Endodermal cell (in vitro differentiated cells): ENCODE measurements at regions not wholly inside any gene's neighbourhood (a gene's known extent, or its start where the extent isn't known, plus 50 kb on each side); places are given as distances from the start of the nearest gene placed in this dataset.
A peak's percentile ranks its signal among the peaks of the same experiment; 100 is the strongest.

Experiments
- DNase-seq: peaks from one replicate; pipeline ENCODE4 v3.0.0-alpha.2; 2017
- H3K27ac ChIP-seq: 2 replicates; pipeline ENCODE4 v1.5.1; 2013; ENCODE audit warnings: mild to moderate bottlenecking, low read depth, low read length, moderate library complexity
- H3K27me3 ChIP-seq: 2 replicates; pipeline ENCODE4 v1.6.1; 2013; ENCODE audit warnings: mild to moderate bottlenecking, low read length, moderate library complexity; ENCODE audit not compliant: insufficient read depth, control insufficient read depth, poor library complexity, severe bottlenecking
- H3K36me3 ChIP-seq: 2 replicates; pipeline ENCODE4 v1.7.0; 2013; ENCODE audit warnings: mild to moderate bottlenecking, low read length, moderate library complexity; ENCODE audit not compliant: control insufficient read depth, insufficient read depth
- H3K4me1 ChIP-seq: one replicate; pipeline ENCODE4 v1.7.0; 2013; ENCODE audit warnings: low read length; ENCODE audit not compliant: control insufficient read depth, insufficient read depth
- H3K4me3 ChIP-seq: 2 replicates; pipeline ENCODE4 v1.5.1; 2013; ENCODE audit warnings: mild to moderate bottlenecking, low read length, moderate library complexity
- H3K9ac ChIP-seq: 2 replicates; pipeline ENCODE4 v1.6.1; 2013; ENCODE audit warnings: mild to moderate bottlenecking, low read length, moderate library complexity; ENCODE audit not compliant: poor library complexity, severe bottlenecking; ENCODE audit errors: extremely low read depth
- H3K9me3 ChIP-seq: 2 replicates; pipeline ENCODE4 v1.6.1; 2013; ENCODE audit warnings: mild to moderate bottlenecking, low read length, moderate library complexity; ENCODE audit not compliant: control insufficient read depth
- H3K27ac Mint-ChIP-seq: 2 replicates; pipeline ENCODE4 v1.8.0; 2020; ENCODE audit warnings: mixed read lengths
- H3K27me3 Mint-ChIP-seq: 2 replicates; pipeline ENCODE4 v1.8.0; 2021; ENCODE audit warnings: mild to moderate bottlenecking, mixed read lengths; ENCODE audit not compliant: insufficient read depth
- H3K36me3 Mint-ChIP-seq: 2 replicates; pipeline ENCODE4 v1.8.0; 2020; ENCODE audit warnings: low read depth, mixed read lengths
- H3K4me1 Mint-ChIP-seq: 2 replicates; pipeline ENCODE4 v1.8.0; 2020; ENCODE audit warnings: mixed read lengths
- H3K4me3 Mint-ChIP-seq: 2 replicates; pipeline ENCODE4 v1.8.0; 2020; ENCODE audit warnings: mild to moderate bottlenecking, moderate library complexity, mixed read lengths
- H3K9me3 Mint-ChIP-seq: 2 replicates; pipeline ENCODE4 v1.8.0; 2020; ENCODE audit warnings: mild to moderate bottlenecking, mixed read lengths
- CTCF ChIP-seq: fragments of 200-600 bp; sonication (generic); conservative IDR thresholded peaks from 2 replicates; pipeline ENCODE4 v1.5.0; 2021; ENCODE audit warnings: antibody characterized with exemption, mild to moderate bottlenecking
- WGBS, 2 experiments: methylation state at CpG; one replicate each; pipeline versions ENCODE4 v1.1.5 to v1.1.7; 2013; ENCODE audit warnings: missing lambda C conversion rate in 2 of 2, mixed read lengths in 1 of 2; ENCODE audit not compliant: insufficient coverage in 1 of 2, insufficient read length in 1 of 2; 5-methylcytosine and 5-hydroxymethylcytosine counted together

GRCh38 chr11:95453616-95454171, 222.7 kb upstream of the SESN3 start:
- Mint-ChIP-seq H3K27ac (no peak overlapping the region), H3K4me1 (peaks cover 21% of the 10 kb centered on the region), H3K27me3 (no peaks in the 10 kb centered on the region), H3K36me3 (no peaks in the 10 kb centered on the region), H3K9me3 (no peaks in the 10 kb centered on the region), H3K4me3 (no peak overlapping the region)
- Histone ChIP-seq H3K9ac (no peak overlapping the region), H3K36me3 (no peaks in the 10 kb centered on the region), H3K27me3 (no peaks in the 10 kb centered on the region), H3K27ac (peak overlapping the region; percentile 4), H3K4me1 (peaks cover 6% of the 10 kb centered on the region), H3K9me3 (no peaks in the 10 kb centered on the region), H3K4me3 (no peak overlapping the region)
- no peak for DNase-seq
- no peak for TF ChIP-seq CTCF
- WGBS, 2 experiments, result 89 to 96% methylated on average over 7 of the region's 7 CpGs

DNA sequence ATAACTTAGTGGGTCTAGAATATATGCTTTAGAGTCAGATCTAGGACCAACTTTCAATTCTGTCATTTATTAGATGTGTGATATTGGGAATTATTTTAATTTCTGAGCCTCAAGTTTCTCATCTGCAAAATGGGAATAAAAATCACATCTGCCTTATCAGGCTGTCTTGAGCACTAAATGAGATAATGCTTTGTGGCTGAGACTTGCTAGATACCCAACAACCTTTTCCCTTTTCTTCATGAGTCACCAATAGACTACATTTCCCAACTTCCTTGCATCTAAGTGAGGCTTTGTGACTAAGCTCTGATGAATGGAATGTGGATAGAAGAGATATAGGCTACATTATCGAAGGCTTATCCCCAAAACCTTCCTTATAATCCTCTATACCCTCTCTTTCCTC, 220.7 kb upstream of the SESN3 start:
- TF ChIP-seq CTCF, result no peak
- no peaks in the 10 kb centered on the region for H3K36me3 Mint-ChIP-seq
- H3K4me1 Mint-ChIP-seq, result peaks cover 21% of the 10 kb centered on the region
- Histone ChIP-seq H3K4me1 (peaks cover 6% of the 10 kb centered on the region), H3K4me3 (no peak overlapping the region), H3K9ac (no peak overlapping the region), H3K36me3 (no peaks in the 10 kb centered on the region), H3K9me3 (no peaks in the 10 kb centered on the region), H3K27me3 (no peaks in the 10 kb centered on the region), H3K27ac (no peak overlapping the region)
- no peaks in the 10 kb centered on the region for H3K27me3 Mint-ChIP-seq
- DNase-seq, result no peak
- no CpG with 5 or more reads among the region's 1 CpG for WGBS, 2 experiments
- H3K27ac Mint-ChIP-seq, result no peak overlapping the region
- no peaks in the 10 kb centered on the region for H3K9me3 Mint-ChIP-seq
- H3K4me3 Mint-ChIP-seq, result no peak overlapping the region

DNA sequence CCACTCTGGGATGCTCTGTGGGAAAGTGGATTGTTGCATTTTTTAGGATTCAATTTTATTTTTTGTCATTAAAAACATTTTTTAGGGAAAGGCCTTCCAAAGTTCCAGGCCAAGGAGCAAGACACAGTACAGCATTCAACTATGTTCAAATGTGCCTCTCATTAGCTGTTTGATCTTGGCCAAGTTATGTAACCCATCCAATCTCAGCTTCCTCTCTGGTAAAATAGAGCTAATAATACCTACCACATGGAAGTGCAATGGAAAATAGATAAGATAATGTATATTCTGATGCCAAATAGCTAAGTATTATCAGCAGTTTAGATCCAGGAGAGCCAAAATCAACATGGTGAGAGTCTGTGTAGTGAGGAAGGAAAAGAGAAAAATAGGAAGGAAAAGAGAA, 220.3 kb upstream of the SESN3 start:
- no peak overlapping the region for H3K4me3 Mint-ChIP-seq
- TF ChIP-seq CTCF, result no peak
- H3K27ac ChIP-seq, result no peak overlapping the region

More for the DNA sequence above, 220.3 kb upstream of the SESN3 start:
- Histone ChIP-seq H3K9ac (no peak overlapping the region), H3K4me3 (no peak overlapping the region), H3K4me1 (peaks cover 6% of the 10 kb centered on the region), H3K9me3 (no peaks in the 10 kb centered on the region), H3K36me3 (no peaks in the 10 kb centered on the region), H3K27me3 (no peaks in the 10 kb centered on the region)
- Mint-ChIP-seq H3K9me3 (no peaks in the 10 kb centered on the region), H3K27me3 (no peaks in the 10 kb centered on the region), H3K27ac (no peak overlapping the region), H3K36me3 (no peaks in the 10 kb centered on the region), H3K4me1 (peaks cover 21% of the 10 kb centered on the region)
- no peak for DNase-seq
